ENCODE measurements at regions not wholly inside any gene's neighbourhood (a gene's known extent, or its start where the extent isn't known, plus 50 kb on each side); places are given as distances from the start of the nearest gene placed in this dataset.
"Not testable (repeated sequence)": the region's sequence is repeated elsewhere in the genome, so short reads cannot be mapped to it uniquely, and the experiment has no call there.

DNA sequence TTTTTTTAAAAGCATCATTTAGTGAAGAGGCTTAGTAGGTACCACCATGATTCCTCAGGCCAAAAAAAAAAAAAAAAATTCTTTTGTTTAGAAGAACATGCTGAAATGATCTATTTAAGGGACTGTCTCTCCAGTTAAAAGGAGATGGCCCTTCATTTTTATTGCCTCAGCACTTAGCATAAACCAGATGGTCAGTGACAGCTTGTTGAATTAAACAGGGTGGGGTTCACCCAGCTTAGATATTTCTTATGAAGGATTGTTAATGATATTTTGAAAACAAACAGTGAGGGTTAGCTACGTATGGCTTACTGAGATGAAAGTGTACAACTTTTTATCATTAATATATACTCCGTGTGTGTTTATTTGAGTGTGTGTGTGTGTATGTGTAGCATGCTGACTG lies 203.7 kb downstream of the FAM181B start:
- H3K4me1 ChIP-seq (ENCODE audit: control insufficient read depth, insufficient read depth, low read length) = no peaks in the 10 kb centered on the region
- no peak overlapping the region for H3K9ac ChIP-seq (ENCODE audit: low read length)
- H3K27me3 ChIP-seq (ENCODE audit: control insufficient read depth, insufficient read depth, low read length) = no peaks in the 10 kb centered on the region
- H3K36me3 ChIP-seq (ENCODE audit: control insufficient read depth, insufficient read depth, low read length) = no peaks in the 10 kb centered on the region
- no peak overlapping the region for H3K4me3 ChIP-seq (ENCODE audit: low read length)
- H3K9me3 ChIP-seq (ENCODE audit: control insufficient read depth, low read length) = no peaks in the 10 kb centered on the region

GRCh38 chr11:82527081-82527584 lies 206.5 kb downstream of the FAM181B start:
- no peak overlapping the region for H3K9ac ChIP-seq (ENCODE audit: low read length)
- no peaks in the 10 kb centered on the region for H3K4me1 ChIP-seq (ENCODE audit: control insufficient read depth, insufficient read depth, low read length)
- no peaks in the 10 kb centered on the region for H3K9me3 ChIP-seq (ENCODE audit: control insufficient read depth, low read length)
- H3K27me3 ChIP-seq (ENCODE audit: control insufficient read depth, insufficient read depth, low read length) = no peaks in the 10 kb centered on the region
- H3K36me3 ChIP-seq (ENCODE audit: control insufficient read depth, insufficient read depth, low read length) = no peaks in the 10 kb centered on the region
- H3K4me3 ChIP-seq (ENCODE audit: low read length) = no peak overlapping the region

DNA sequence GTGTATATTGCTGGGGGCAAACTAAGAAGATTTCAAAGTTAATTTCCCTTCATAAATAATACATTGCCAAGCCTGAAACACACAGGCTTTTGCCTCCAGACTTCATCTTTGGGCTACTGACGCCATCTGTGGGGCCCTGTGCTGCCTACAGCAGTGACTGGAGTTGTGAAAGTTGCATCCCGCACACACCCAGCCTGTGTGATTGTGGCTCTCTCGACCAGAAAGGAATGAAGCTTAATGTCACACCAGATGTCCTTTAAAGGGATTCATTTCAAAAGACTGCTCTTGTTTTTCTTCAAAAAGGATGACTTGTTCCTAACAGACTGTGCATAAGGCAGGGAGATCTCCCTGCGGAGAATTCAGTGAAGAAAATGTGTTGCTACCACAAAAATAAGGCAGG lies 210.5 kb downstream of the FAM181B start:
- no peaks in the 10 kb centered on the region for H3K4me1 ChIP-seq (ENCODE audit: control insufficient read depth, insufficient read depth, low read length)
- no peaks in the 10 kb centered on the region for H3K9me3 ChIP-seq (ENCODE audit: control insufficient read depth, low read length)
- H3K36me3 ChIP-seq (ENCODE audit: control insufficient read depth, insufficient read depth, low read length) = no peaks in the 10 kb centered on the region
- no peak overlapping the region for H3K9ac ChIP-seq (ENCODE audit: low read length)
- H3K4me3 ChIP-seq (ENCODE audit: low read length) = no peak overlapping the region
- H3K27me3 ChIP-seq (ENCODE audit: control insufficient read depth, insufficient read depth, low read length) = no peaks in the 10 kb centered on the region

- Histone ChIP-seq H3K4me1 (ENCODE audit: control insufficient read depth, insufficient read depth, low read length) (no peaks in the 10 kb centered on the region), H3K9ac (ENCODE audit: low read length) (no peak overlapping the region), H3K9me3 (ENCODE audit: control insufficient read depth, low read length) (no peaks in the 10 kb centered on the region), H3K27me3 (ENCODE audit: control insufficient read depth, insufficient read depth, low read length) (no peaks in the 10 kb centered on the region), H3K4me3 (ENCODE audit: low read length) (no peak overlapping the region), H3K36me3 (ENCODE audit: control insufficient read depth, insufficient read depth, low read length) (no peaks in the 10 kb centered on the region)
Observed at GRCh38 chr11:82521427-82521826, 212.2 kb downstream of the FAM181B start.

- Histone ChIP-seq H3K9ac (ENCODE audit: low read length) (no peak overlapping the region), H3K36me3 (ENCODE audit: control insufficient read depth, insufficient read depth, low read length) (no peaks in the 10 kb centered on the region), H3K27me3 (ENCODE audit: control insufficient read depth, insufficient read depth, low read length) (no peaks in the 10 kb centered on the region), H3K9me3 (ENCODE audit: control insufficient read depth, low read length) (no peaks in the 10 kb centered on the region), H3K4me3 (ENCODE audit: low read length) (no peak overlapping the region), H3K4me1 (ENCODE audit: control insufficient read depth, insufficient read depth, low read length) (no peaks in the 10 kb centered on the region)
Observed at GRCh38 chr11:82507288-82507687, 226.4 kb downstream of the FAM181B start.

DNA sequence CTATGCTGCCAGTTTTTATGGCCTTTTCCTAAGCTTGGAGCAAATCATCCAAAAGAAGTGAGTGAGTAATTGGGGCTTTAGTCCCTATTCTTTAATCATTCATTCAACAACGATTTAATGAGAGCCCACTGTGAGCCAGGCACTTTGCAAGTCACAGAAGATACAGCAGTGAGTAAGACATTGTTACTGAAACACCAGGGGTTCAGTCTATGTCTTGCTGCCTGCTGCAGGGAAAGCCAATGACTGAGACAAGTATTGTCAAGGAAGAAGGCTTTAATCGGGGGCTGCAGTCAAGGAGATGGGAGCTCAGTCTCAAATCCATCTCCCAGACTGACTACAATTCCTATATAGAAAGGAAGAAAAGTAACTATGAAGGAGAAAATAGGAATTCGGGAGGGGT lies 228.3 kb downstream of the FAM181B start:
- Histone ChIP-seq H3K9ac (ENCODE audit: low read length) (no peak overlapping the region), H3K9me3 (ENCODE audit: control insufficient read depth, low read length) (no peaks in the 10 kb centered on the region), H3K4me3 (ENCODE audit: low read length) (no peak overlapping the region), H3K27me3 (ENCODE audit: control insufficient read depth, insufficient read depth, low read length) (no peaks in the 10 kb centered on the region), H3K4me1 (ENCODE audit: control insufficient read depth, insufficient read depth, low read length) (no peaks in the 10 kb centered on the region), H3K36me3 (ENCODE audit: control insufficient read depth, insufficient read depth, low read length) (no peaks in the 10 kb centered on the region)

GRCh38 chr11:82501174-82501573 lies 232.5 kb downstream of the FAM181B start:
- H3K9ac ChIP-seq (ENCODE audit: low read length); H3K9me3 ChIP-seq (ENCODE audit: control insufficient read depth, low read length); H3K4me3 ChIP-seq (ENCODE audit: low read length); H3K36me3 ChIP-seq (ENCODE audit: control insufficient read depth, insufficient read depth, low read length); H3K27me3 ChIP-seq (ENCODE audit: control insufficient read depth, insufficient read depth, low read length); H3K4me1 ChIP-seq (ENCODE audit: control insufficient read depth, insufficient read depth, low read length): not testable (repeated sequence)

- H3K9me3 ChIP-seq (ENCODE audit: control insufficient read depth, low read length) = no peaks in the 10 kb centered on the region
- H3K4me1 ChIP-seq (ENCODE audit: control insufficient read depth, insufficient read depth, low read length) = no peaks in the 10 kb centered on the region
- H3K4me3 ChIP-seq (ENCODE audit: low read length) = no peak overlapping the region
- no peaks in the 10 kb centered on the region for H3K36me3 ChIP-seq (ENCODE audit: control insufficient read depth, insufficient read depth, low read length)
- no peaks in the 10 kb centered on the region for H3K27me3 ChIP-seq (ENCODE audit: control insufficient read depth, insufficient read depth, low read length)
- H3K9ac ChIP-seq (ENCODE audit: low read length) = no peak overlapping the region
Observed at GRCh38 chr11:82494988-82495432, 238.7 kb downstream of the FAM181B start.

- H3K27me3 ChIP-seq (ENCODE audit: control insufficient read depth, insufficient read depth, low read length) = no peaks in the 10 kb centered on the region
- H3K9ac ChIP-seq (ENCODE audit: low read length) = no peak overlapping the region
- no peaks in the 10 kb centered on the region for H3K9me3 ChIP-seq (ENCODE audit: control insufficient read depth, low read length)
- no peaks in the 10 kb centered on the region for H3K4me1 ChIP-seq (ENCODE audit: control insufficient read depth, insufficient read depth, low read length)
- H3K4me3 ChIP-seq (ENCODE audit: low read length) = no peak overlapping the region
- no peaks in the 10 kb centered on the region for H3K36me3 ChIP-seq (ENCODE audit: control insufficient read depth, insufficient read depth, low read length)
Observed at GRCh38 chr11:82474876-82475275, 258.8 kb downstream of the FAM181B start.

DNA sequence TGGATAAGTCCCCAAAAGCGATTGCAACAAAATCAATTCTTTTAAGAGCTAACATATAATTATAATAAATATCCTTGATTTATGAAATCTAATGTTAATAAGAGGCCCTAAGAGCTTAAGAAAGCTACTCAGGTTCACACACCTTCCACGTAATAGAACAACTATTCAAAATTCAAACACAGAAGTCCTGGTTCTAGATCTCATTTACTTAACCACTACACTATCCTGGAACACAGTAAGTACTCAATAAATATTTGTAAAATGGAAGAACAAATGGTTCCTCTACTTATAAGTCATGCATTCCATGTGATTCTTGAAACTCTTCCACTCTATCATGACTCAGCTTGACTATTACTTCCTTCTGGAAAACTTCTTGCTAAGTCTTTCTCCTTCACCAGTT lies 268.2 kb downstream of the FAM181B start:
- no peaks in the 10 kb centered on the region for H3K9me3 ChIP-seq (ENCODE audit: control insufficient read depth, low read length)
- no peak overlapping the region for H3K4me3 ChIP-seq (ENCODE audit: low read length)
- H3K36me3 ChIP-seq (ENCODE audit: control insufficient read depth, insufficient read depth, low read length) = no peaks in the 10 kb centered on the region
- H3K27me3 ChIP-seq (ENCODE audit: control insufficient read depth, insufficient read depth, low read length) = no peaks in the 10 kb centered on the region
- no peaks in the 10 kb centered on the region for H3K4me1 ChIP-seq (ENCODE audit: control insufficient read depth, insufficient read depth, low read length)
- no peak overlapping the region for H3K9ac ChIP-seq (ENCODE audit: low read length)

DNA sequence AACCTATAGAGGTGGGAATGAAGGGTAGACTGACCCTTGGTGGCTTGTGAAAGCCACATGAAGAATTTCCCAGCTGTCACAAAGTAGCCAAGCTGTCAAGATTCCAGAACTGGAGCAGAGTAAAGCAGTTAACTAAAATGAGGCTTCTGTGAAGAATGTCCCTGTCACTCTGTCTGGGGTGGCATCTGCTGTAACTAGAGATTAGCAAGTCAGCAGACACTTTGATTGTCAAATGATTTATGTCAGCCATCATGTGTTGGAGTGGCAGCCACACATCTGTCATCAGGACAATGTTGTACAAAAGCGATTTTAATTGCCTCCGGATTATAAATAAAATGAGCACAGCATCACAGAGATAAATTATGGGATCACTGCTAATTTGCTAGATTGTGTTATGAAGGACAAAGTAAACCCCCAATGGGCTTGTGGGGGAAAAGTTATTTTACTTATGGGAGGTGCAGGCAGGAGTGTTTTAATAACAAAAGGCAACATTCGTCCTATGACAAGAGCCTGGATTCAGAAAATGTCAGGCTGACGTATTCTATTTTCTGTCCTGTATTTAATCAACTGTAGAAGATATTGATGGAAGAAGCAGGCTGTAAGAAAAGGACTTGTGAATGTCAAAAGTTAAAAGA lies 270.9 kb downstream of the FAM181B start:
- no peak overlapping the region for H3K4me3 ChIP-seq (ENCODE audit: low read length)
- H3K4me1 ChIP-seq (ENCODE audit: control insufficient read depth, insufficient read depth, low read length) = no peaks in the 10 kb centered on the region
- H3K9ac ChIP-seq (ENCODE audit: low read length) = no peak overlapping the region
- H3K9me3 ChIP-seq (ENCODE audit: control insufficient read depth, low read length) = no peaks in the 10 kb centered on the region
- no peaks in the 10 kb centered on the region for H3K27me3 ChIP-seq (ENCODE audit: control insufficient read depth, insufficient read depth, low read length)
- H3K36me3 ChIP-seq (ENCODE audit: control insufficient read depth, insufficient read depth, low read length) = no peaks in the 10 kb centered on the region

GRCh38 chr11:82458761-82459160 lies 274.9 kb downstream of the FAM181B start:
- Histone ChIP-seq H3K4me3 (ENCODE audit: low read length) (no peak overlapping the region), H3K27me3 (ENCODE audit: control insufficient read depth, insufficient read depth, low read length) (no peaks in the 10 kb centered on the region), H3K9ac (ENCODE audit: low read length) (no peak overlapping the region), H3K4me1 (ENCODE audit: control insufficient read depth, insufficient read depth, low read length) (no peaks in the 10 kb centered on the region), H3K9me3 (ENCODE audit: control insufficient read depth, low read length) (no peaks in the 10 kb centered on the region), H3K36me3 (ENCODE audit: control insufficient read depth, insufficient read depth, low read length) (no peaks in the 10 kb centered on the region)

GRCh38 chr11:82458147-82458546 lies 275.5 kb downstream of the FAM181B start:
- Histone ChIP-seq H3K4me1 (ENCODE audit: control insufficient read depth, insufficient read depth, low read length) (no peaks in the 10 kb centered on the region), H3K9me3 (ENCODE audit: control insufficient read depth, low read length) (no peaks in the 10 kb centered on the region), H3K9ac (ENCODE audit: low read length) (no peak overlapping the region), H3K27me3 (ENCODE audit: control insufficient read depth, insufficient read depth, low read length) (no peaks in the 10 kb centered on the region), H3K36me3 (ENCODE audit: control insufficient read depth, insufficient read depth, low read length) (no peaks in the 10 kb centered on the region), H3K4me3 (ENCODE audit: low read length) (no peak overlapping the region)
